Panc1 (cell line): ENCODE measurements at regions not wholly inside any gene's neighbourhood (a gene's known extent, or its start where the extent isn't known, plus 50 kb on each side); places are given as distances from the start of the nearest gene placed in this dataset.

Source experiments
- POLR2AphosphoS5 ChIP-seq: IDR thresholded peaks from 2 replicates; pipeline ENCODE4 v1.6.1; 2012; ENCODE audit warnings: mild to moderate bottlenecking, low read depth, low read length, moderate library complexity
- REST ChIP-seq, 2 experiments: IDR thresholded peaks; 2 replicates each; pipeline ENCODE4 v1.6.1; 2011 to 2012; ENCODE audit warnings: low read depth in 2 of 2, control low read depth in 1 of 2, low read length in 1 of 2, mild to moderate bottlenecking in 1 of 2, moderate library complexity in 1 of 2; ENCODE audit not compliant: insufficient read depth in 1 of 2
- SIN3A ChIP-seq: IDR thresholded peaks from 2 replicates; pipeline ENCODE4 v1.6.1; 2012; ENCODE audit warnings: low read depth, mild to moderate bottlenecking, low read length, moderate library complexity, borderline replicate concordance; ENCODE audit not compliant: insufficient read depth
- TF ChIP-seq, protein P1 (sequence below): fragments of 450-650 bp; IDR thresholded peaks from 2 replicates; pipeline ENCODE4 v1.5.1; 2017; ENCODE audit warnings: mild to moderate bottlenecking

DNA sequence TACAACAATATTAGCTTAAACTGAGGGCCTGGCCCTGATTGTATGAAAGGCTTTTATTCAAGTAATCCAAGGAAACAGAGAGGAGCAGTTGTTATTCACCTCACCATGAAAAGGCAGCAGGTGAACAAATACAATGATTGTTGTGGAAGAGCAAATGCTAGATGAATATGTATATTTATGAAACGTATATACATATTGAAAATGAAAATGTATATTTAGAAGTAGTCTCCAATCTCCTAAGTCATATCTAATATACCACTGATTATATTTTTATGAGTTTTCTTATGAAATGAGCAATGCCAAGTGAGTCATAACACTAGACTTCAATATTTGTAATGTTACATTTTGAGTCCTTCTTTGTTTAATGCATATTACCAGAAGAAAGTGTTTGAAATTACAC is 116.2 kb upstream of the KCNMB2 start:
- TF ChIP-seq, protein P1, sequence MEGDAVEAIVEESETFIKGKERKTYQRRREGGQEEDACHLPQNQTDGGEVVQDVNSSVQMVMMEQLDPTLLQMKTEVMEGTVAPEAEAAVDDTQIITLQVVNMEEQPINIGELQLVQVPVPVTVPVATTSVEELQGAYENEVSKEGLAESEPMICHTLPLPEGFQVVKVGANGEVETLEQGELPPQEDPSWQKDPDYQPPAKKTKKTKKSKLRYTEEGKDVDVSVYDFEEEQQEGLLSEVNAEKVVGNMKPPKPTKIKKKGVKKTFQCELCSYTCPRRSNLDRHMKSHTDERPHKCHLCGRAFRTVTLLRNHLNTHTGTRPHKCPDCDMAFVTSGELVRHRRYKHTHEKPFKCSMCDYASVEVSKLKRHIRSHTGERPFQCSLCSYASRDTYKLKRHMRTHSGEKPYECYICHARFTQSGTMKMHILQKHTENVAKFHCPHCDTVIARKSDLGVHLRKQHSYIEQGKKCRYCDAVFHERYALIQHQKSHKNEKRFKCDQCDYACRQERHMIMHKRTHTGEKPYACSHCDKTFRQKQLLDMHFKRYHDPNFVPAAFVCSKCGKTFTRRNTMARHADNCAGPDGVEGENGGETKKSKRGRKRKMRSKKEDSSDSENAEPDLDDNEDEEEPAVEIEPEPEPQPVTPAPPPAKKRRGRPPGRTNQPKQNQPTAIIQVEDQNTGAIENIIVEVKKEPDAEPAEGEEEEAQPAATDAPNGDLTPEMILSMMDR, result no peak
- TF ChIP-seq SIN3A, result no peak
- no peak for TF ChIP-seq POLR2AphosphoS5
- TF ChIP-seq REST (IDR thresholded peaks at IDR 0.05; ENCODE audit: insufficient read depth in 1 of 2, low read depth in 2 of 2, low read length in 1 of 2), result no peak
